ENCODE measurements at regions not wholly inside any gene's neighbourhood (a gene's known extent, or its start where the extent isn't known, plus 50 kb on each side); places are given as distances from the start of the nearest gene placed in this dataset.
"Not testable (repeated sequence)": the region's sequence is repeated elsewhere in the genome, so short reads cannot be mapped to it uniquely, and the experiment has no call there.

GRCh38 chr10:83995738-83996331 is 143.5 kb upstream of the GHITM start:
- no peak for DNase-seq

DNA sequence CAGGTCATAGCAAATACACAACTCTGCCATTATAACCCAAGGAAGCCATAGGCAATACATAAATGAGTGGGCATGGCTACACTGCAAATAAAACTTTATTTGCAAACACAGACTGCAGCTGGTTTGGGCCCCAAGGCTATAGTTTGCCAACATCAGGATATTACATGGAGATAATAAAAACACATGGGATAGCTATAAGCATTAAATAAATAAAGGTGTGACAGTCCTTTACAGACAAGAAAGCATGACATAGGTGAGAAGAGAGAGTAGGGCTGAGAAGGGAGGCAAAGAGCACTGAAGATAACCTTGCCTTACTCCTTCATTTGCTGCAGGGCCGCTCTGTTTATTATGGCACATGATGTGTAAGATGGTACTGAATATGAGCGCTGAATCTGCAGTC is 135.1 kb upstream of the GHITM start:
- DNase-seq: no peak

DNA sequence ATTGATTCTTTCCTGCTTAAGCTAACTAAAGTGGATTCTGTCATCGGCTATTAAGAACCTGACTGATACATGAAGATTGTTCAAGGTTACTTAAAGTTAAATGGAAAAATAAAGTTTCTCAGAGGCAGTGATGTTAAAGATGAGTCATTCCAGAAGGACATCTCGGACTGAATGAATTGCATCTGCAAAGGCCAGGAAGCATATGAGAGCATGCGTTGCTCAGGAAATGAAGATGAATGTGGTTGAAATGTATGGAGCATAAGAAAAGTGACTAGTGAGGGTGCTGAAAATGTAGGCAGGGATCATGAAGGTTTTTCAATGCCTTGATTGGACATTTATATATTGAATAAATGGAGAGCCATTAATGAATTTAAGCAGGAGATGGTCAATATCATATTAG is 133.9 kb upstream of the GHITM start:
- DNase-seq: no peak

DNA sequence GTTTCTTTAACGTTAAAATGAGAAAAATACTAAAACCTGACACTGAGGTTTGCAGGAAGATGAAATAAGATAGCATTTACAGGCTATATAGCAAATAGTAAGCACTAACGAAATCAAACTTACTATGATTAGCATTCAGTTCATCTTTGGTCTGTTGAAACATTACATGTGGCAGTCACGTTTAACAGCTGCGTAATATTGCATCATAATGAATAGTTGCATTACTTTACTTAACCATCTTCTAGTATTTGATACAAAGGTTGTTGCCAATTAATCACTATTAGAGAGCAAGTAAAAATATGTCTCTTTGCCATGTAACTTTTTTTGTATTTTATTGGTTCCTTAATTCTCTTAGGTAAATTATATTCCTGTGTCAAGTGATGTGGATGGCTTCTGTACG is 131.8 kb upstream of the GHITM start:
- DNase-seq: no peak

- DNase-seq: no peak
These were observed 130.4 kb upstream of the GHITM start for GRCh38 chr10:84008878-84009277.

- no peak for DNase-seq
These were observed 126.9 kb upstream of the GHITM start for GRCh38 chr10:84012431-84012830.

- DNase-seq: no peak
These were observed 126.4 kb upstream of the GHITM start for GRCh38 chr10:84012831-84013458.

DNA sequence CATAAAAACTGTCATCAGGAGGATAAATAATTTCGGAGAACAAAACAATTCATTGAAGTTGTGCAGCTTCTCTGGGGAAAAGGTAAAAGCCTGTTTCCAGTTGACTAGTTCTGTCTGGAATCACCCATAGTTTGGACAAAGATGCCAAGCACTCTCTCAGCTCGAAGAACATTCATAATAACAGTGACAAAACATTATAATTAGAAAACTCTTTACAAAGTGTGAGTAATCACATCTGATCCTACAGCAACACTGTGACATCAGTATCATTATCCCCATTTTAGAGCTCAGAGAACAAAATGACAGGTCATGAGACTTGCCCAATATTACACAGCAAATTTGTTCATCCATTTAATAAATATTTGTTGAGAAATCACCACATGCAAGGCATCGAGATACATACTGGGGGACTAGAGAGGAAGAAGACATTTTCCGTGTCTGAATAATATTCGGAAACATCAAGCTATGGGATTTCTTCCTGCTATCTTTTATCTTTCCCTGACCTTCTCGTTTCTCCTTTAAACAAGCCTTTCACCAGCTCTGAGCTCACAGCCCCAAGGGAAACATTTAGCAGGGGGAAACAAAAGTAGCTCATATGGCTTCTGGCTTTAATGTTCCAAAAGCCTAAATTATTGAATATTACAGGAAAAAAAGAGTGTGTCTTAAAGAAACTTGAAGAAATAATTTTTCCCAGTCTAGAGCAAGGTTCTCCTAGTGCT is 123.3 kb upstream of the GHITM start:
- no peak for DNase-seq

DNA sequence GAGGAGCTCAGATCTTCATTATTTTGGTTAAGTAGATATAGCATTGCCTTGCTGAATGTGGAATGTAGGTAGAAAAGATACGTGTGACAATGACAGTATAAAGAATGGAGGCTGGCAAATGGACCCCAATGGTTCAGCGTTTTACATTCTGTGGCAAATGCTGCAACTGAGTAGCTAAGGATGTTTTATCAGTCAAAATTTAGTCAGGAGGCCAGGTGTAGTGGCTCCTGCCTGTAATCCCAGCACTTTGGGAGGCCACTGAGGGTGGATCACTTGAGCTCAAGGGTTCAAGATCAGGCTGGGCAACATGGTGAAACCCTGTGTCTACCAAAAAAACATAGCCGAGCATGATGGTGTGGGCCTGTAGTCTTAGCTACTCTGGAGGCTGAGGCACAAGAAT is 120.5 kb upstream of the GHITM start:
- DNase-seq: no peak

DNA sequence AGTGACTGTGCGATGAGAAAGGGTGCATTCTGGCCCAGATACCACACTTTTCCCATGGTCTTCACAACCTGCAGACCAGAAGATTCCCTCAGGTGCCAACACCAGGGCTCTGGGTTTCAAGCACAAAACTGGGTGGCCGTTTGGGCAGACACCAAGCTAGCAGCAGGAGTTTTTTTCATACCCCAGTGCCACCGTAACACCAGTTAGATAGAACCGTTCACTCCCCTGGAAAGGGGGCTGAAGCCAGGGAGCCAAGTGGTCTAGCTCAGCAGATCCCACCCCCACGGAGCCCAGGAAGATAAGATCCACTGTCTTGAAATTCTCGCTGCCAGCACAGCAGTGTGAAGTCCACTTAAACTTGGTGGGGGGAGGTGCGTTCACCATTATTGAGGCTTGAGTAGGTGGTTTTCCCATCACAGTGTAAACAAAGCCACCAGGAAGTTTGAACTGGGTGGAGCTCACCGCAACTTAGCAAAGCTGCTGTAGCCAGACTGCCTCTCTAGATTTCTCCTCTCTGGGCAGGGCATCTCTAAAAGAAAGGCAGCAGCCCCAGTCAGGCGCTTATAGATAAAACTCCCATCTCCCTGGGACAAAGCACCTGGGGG is 119.4 kb upstream of the GHITM start:
- DNase-seq: not testable (repeated sequence)

GRCh38 chr10:84026821-84027257 is 112.5 kb upstream of the GHITM start:
- peak; percentile 1 for DNase-seq

GRCh38 chr10:84029840-84030239 is 109.5 kb upstream of the GHITM start:
- DNase-seq: no peak

- DNase-seq: no peak
These were observed 101.3 kb upstream of the GHITM start for GRCh38 chr10:84038035-84038434.

DNA sequence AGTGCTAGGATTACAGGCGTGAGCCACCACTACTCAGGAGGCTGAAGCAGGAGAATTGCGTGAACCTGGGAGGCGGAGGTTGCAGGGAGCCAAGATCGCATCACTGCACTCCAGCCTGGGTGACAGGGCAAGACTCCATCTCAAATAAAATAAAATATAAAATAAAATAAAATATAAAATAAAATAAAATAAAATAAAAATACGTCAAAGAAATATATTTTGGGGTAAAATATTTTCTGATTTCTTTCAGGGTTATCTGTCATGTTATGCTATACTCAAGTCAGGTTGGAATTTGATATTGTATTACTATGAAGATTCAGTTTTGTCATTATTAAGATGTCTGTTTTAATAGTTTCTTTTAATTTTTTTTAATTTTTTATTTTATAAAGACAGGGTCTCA is 99.4 kb upstream of the GHITM start:
- no peak for DNase-seq

- DNase-seq: no peak
These were observed 91.9 kb upstream of the GHITM start for GRCh38 chr10:84047258-84048010.

DNA sequence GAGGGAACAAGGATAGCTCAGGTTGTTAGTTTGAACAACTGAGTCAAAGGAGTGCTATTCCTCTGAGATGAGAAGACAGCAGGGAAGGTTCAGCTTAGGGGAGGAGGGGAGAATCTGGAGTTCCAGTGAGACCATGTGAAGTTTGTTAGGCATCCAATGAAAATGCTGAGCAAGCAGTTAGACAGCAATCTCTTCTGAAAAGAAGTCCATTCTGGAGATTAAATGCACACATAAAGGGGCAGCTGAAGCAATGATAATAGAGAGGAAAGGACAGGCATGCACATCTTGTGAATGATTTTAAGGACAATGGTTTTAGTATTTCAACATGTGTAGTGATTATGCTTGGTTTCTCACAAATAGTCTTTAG is 89.7 kb upstream of the GHITM start:
- DNase-seq: no peak

- DNase-seq: no peak
These were observed 85.7 kb upstream of the GHITM start for GRCh38 chr10:84053626-84054025.

GRCh38 chr10:84054743-84055142 is 84.6 kb upstream of the GHITM start:
- no peak for DNase-seq

GRCh38 chr10:84059526-84059925 is 79.8 kb upstream of the GHITM start:
- no peak for DNase-seq

DNA sequence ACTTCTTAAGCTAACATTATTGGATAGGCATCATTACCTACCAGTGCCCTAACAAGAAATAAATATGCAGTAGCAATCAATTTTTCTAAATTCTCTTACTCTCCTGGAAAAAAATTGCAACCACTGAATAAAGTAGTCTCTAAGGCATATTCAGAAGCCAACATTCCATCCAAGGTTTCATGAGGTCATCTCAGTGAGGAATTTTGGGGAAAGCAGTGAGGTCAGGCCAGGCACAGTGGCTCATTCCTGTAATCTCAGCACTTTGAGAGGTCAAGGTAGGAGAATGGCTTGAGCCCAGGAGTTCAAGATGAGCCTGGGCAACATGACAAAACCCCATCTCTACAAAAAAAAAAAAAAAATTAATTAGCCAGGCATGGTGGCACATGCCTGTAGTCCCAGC is 75.9 kb upstream of the GHITM start:
- no peak for DNase-seq

- DNase-seq: no peak
These were observed 73.3 kb upstream of the GHITM start for GRCh38 chr10:84065804-84066601.

DNA sequence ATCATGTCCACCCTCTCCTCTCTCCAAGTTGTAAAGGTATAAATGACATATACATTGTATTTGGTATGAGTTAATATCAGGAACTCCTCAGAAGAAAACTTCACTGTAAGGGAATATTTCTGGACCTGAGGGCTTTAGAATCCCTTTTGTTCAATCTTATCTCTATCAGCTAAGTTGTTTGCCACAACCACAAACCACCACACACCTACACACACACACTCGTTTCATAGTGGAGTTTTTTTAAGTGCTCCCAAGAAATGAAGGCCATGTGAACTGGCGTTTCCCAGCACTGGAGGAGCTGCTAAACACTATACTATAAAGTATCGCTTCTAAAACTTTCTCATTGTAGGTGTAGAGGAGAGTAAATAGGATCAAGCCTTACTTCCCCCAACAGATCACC is 64.8 kb upstream of the GHITM start:
- no peak for DNase-seq
